PFSK-1 (cell line): ENCODE measurements at regions not wholly inside any gene's neighbourhood (a gene's known extent, or its start where the extent isn't known, plus 50 kb on each side); places are given as distances from the start of the nearest gene placed in this dataset.

ENCODE experiments used
- POLR2AphosphoS5 ChIP-seq: IDR thresholded peaks from 2 replicates; pipeline ENCODE4 v1.6.1; 2012; ENCODE audit warnings: low read depth, mild to moderate bottlenecking, control low read depth, low read length, moderate library complexity
- REST ChIP-seq, 2 experiments: IDR thresholded peaks; 2 replicates each; pipeline versions ENCODE4 v1.6.1 to v1.8.0; 2011 to 2012; ENCODE audit warnings: low read depth in 2 of 2, low read length in 2 of 2, control low read depth in 1 of 2, inconsistent platforms in 1 of 2, mild to moderate bottlenecking in 1 of 2, moderate library complexity in 1 of 2; ENCODE audit not compliant: insufficient read depth in 1 of 2

- TF ChIP-seq POLR2AphosphoS5 (no peak), REST (IDR thresholded peaks at IDR 0.05; ENCODE audit: insufficient read depth in 1 of 2, low read depth in 2 of 2, low read length in 2 of 2) (no peak)
These were observed 1361.7 kb upstream of the CDH9 start for GRCh38 chr5:28400076-28400475.
